ENCODE measurements at regions not wholly inside any gene's neighbourhood (a gene's known extent, or its start where the extent isn't known, plus 50 kb on each side); places are given as distances from the start of the nearest gene placed in this dataset.

DNA sequence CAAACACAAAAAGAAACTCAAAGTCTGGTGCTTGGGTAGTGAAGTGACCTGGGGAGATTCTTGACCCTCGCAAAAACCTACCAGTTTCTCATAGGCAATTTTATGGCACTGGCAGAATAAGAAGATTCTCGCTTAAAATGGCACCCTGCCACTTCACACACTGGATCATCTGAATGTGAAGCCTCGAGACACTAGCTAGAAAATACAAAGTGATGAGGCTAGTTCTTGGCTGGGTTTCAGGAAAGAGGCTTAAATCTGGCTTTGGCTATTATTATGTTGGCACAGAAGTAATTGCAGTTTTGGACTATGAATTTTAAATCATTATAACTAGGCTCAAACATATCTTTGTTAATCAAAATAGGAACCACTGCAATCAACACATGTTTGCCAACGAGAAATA lies 634.7 kb upstream of the BOD1L1 start:
- Histone ChIP-seq H3K9ac (ENCODE audit: extremely low read depth, insufficient read length, low read length) (no peak overlapping the region), H3K79me2 (ENCODE audit: insufficient read depth, low read length) (no peaks in the 10 kb centered on the region), H3K23ac (ENCODE audit: insufficient read length, low read depth, low read length) (no peak overlapping the region), H3K79me1 (ENCODE audit: insufficient read depth, low read depth, low read length, poor library complexity, severe bottlenecking) (no peaks in the 10 kb centered on the region), H2AFZ (ENCODE audit: low read length) (no peak overlapping the region), H3K18ac (ENCODE audit: insufficient read length, low read depth, low read length) (no peak overlapping the region), H2BK15ac (ENCODE audit: low read depth, low read length) (no peak overlapping the region), H3K56ac (ENCODE audit: insufficient read length, low read depth, low read length) (no peak overlapping the region), H3K4me1 (ENCODE audit: insufficient read depth, low read length) (no peaks in the 10 kb centered on the region), H3K27ac (ENCODE audit: insufficient read length, low read depth, low read length) (no peak overlapping the region), H2BK5ac (ENCODE audit: insufficient read length, low read length) (no peak overlapping the region), H3K4ac (ENCODE audit: low read depth, low read length) (no peak overlapping the region), H4K91ac (ENCODE audit: insufficient read length, low read depth, low read length) (no peak overlapping the region), H3K14ac (ENCODE audit: insufficient read depth, low read length) (no peak overlapping the region), H4K8ac (replicated peaks; ENCODE audit: insufficient read length, low read depth, low read length) (no peak overlapping the region), H2AK5ac (ENCODE audit: insufficient read length, low read length) (no peak overlapping the region), H3K27me3 (ENCODE audit: insufficient read depth, low read length) (no peaks in the 10 kb centered on the region), H3T11ph (ENCODE audit: low read length) (no peak overlapping the region), H3K23me2 (ENCODE audit: insufficient read length, low read depth, low read length, poor library complexity, severe bottlenecking) (no peaks in the 10 kb centered on the region), H2BK12ac (ENCODE audit: insufficient read length, low read depth, low read length) (no peak overlapping the region), H3K4me2 (ENCODE audit: insufficient read depth, insufficient read length, low read length) (no peak overlapping the region), H4K20me1 (ENCODE audit: control insufficient read depth, insufficient read depth, insufficient read length) (no peaks in the 10 kb centered on the region), H2BK20ac (ENCODE audit: low read depth, low read length, poor library complexity, severe bottlenecking) (no peak overlapping the region), H4K5ac (ENCODE audit: insufficient read length, low read depth, low read length) (no peak overlapping the region), H3K9me3 (ENCODE audit: control insufficient read depth, low read depth, low read length) (no peaks in the 10 kb centered on the region), H2BK120ac (ENCODE audit: low read depth, low read length, poor library complexity, severe bottlenecking) (no peak overlapping the region)
- peaks cover 2 to 7% of the 10 kb centered on the region in 2 experiments; a peak in 3 of 4 replicates for H3K4me1 Mint-ChIP-seq
- no peaks in the 10 kb centered on the region; a peak in 1 of 7 replicates for H3K36me3 Mint-ChIP-seq (ENCODE audit: insufficient read depth in 1 of 3, low read depth in 3 of 3)
- no peak overlapping the region for H3K27ac Mint-ChIP-seq
- H3K27me3 Mint-ChIP-seq (ENCODE audit: low read depth) = no peaks in the 10 kb centered on the region
- H3K4me3 Mint-ChIP-seq = no peak overlapping the region
- TF ChIP-seq, protein P1, sequence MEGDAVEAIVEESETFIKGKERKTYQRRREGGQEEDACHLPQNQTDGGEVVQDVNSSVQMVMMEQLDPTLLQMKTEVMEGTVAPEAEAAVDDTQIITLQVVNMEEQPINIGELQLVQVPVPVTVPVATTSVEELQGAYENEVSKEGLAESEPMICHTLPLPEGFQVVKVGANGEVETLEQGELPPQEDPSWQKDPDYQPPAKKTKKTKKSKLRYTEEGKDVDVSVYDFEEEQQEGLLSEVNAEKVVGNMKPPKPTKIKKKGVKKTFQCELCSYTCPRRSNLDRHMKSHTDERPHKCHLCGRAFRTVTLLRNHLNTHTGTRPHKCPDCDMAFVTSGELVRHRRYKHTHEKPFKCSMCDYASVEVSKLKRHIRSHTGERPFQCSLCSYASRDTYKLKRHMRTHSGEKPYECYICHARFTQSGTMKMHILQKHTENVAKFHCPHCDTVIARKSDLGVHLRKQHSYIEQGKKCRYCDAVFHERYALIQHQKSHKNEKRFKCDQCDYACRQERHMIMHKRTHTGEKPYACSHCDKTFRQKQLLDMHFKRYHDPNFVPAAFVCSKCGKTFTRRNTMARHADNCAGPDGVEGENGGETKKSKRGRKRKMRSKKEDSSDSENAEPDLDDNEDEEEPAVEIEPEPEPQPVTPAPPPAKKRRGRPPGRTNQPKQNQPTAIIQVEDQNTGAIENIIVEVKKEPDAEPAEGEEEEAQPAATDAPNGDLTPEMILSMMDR (conservative IDR thresholded peaks at IDR 0.05) = no peak
- H3K9me3 Mint-ChIP-seq = no peaks in the 10 kb centered on the region
- WGBS (ENCODE audit: extremely low coverage, insufficient read length, low lambda C conversion rate) = no CpG with 5 or more reads among the region's 4 CpGs
- DNase-seq = no peak

All from H9 (cell line).